Uterus (tissue), 3 donors: ENCODE measurements at regions not wholly inside any gene's neighbourhood (a gene's known extent, or its start where the extent isn't known, plus 50 kb on each side); places are given as distances from the start of the nearest gene placed in this dataset.

Experiments used
- DNase-seq, 2 donors: peaks; one replicate each; pipeline ENCODE4 v3.0.0-alpha.2; 2019 to 2020
- H3K27ac ChIP-seq, 2 donors: fragments of 200-600 bp; sonication (generic); 1 replicate in 1 of 2; 2 replicates in 1 of 2; pipeline ENCODE4 v1.5.1; 2016 to 2018
- H3K27me3 ChIP-seq, 2 donors: fragments of 200-600 bp; sonication (generic); one replicate each; pipeline ENCODE4 v1.5.1; 2018 to 2019; ENCODE audit warnings: control low read depth in 1 of 2
- H3K36me3 ChIP-seq, 2 donors: fragments of 200-600 bp; sonication (generic); one replicate each; pipeline ENCODE4 v1.5.1; 2019; ENCODE audit warnings: control low read depth in 1 of 2
- H3K4me1 ChIP-seq, 2 donors: fragments of 200-600 bp; sonication (generic); one replicate each; pipeline ENCODE4 v1.5.1; 2018 to 2019; ENCODE audit warnings: control low read depth in 1 of 2
- H3K4me3 ChIP-seq, 2 donors: fragments of 200-600 bp; sonication (generic); 1 replicate in 1 of 2; 2 replicates in 1 of 2; pipeline ENCODE4 v1.5.1; 2018 to 2019; ENCODE audit warnings: mild to moderate bottlenecking in 1 of 2
- H3K9me3 ChIP-seq, 2 donors: fragments of 200-600 bp; sonication (generic); one replicate each; pipeline ENCODE4 v1.5.1; 2019; ENCODE audit warnings: control low read depth in 1 of 2
- CTCF ChIP-seq, 4 experiments: fragments of 200-600 bp in 2 of 4; fragments of 450-650 bp in 2 of 4; sonication (generic) in 2 of 4; IDR thresholded peaks; one replicate each; pipeline ENCODE4 v1.5.1; 2016 to 2019; ENCODE audit warnings: antibody characterized with exemption in 4 of 4, mild to moderate bottlenecking in 2 of 4, moderate library complexity in 1 of 4
- POLR2A ChIP-seq, 2 donors: fragments of 450-650 bp; IDR thresholded peaks; one replicate each; pipeline ENCODE4 v1.6.1; 2016; ENCODE audit warnings: antibody characterized with exemption in 2 of 2, mild to moderate bottlenecking in 1 of 2, moderate library complexity in 1 of 2
- intact Hi-C: fragments of 100-400 bp; cut with DNase I; formaldehyde crosslinking; loops from one replicate; pipeline ENCODE4 v1.15.1; 2023; ENCODE audit warnings: low total_unique reads
- donor health status: DM: yes; HTN: yes; CAD: no.

- intact Hi-C loops = no loop called here
- TF ChIP-seq CTCF (IDR thresholded peaks at IDR 0.05) (no peak), POLR2A (IDR thresholded peaks at IDR 0.05) (no peak)
- H3K4me3 ChIP-seq = no peak overlapping the region
These were observed 368.3 kb upstream of the TMPRSS15 start for GRCh38 chr21:18771845-18772380.

GRCh38 chr21:18772404-18772803, 368.8 kb upstream of the TMPRSS15 start:
- Histone ChIP-seq H3K4me1 (no peaks in the 10 kb centered on the region), H3K36me3 (no peaks in the 10 kb centered on the region), H3K9me3 (no peaks in the 10 kb centered on the region), H3K27ac (no peak overlapping the region), H3K27me3 (no peaks in the 10 kb centered on the region), H3K4me3 (no peak overlapping the region)
- TF ChIP-seq CTCF (IDR thresholded peaks at IDR 0.05) (no peak), POLR2A (IDR thresholded peaks at IDR 0.05) (no peak)
- intact Hi-C loops = no loop called here
- DNase-seq = no peak

More at GRCh38 chr21:18771845-18772380, 368.3 kb upstream of the TMPRSS15 start:
- H3K27ac ChIP-seq = no peak overlapping the region
- DNase-seq = no peak
- no peaks in the 10 kb centered on the region for H3K4me1 ChIP-seq
- no peaks in the 10 kb centered on the region for H3K9me3 ChIP-seq
- H3K36me3 ChIP-seq = no peaks in the 10 kb centered on the region
- H3K27me3 ChIP-seq = no peaks in the 10 kb centered on the region

GRCh38 chr21:18772897-18773296, 369.3 kb upstream of the TMPRSS15 start:
- Histone ChIP-seq H3K4me1 (no peaks in the 10 kb centered on the region), H3K4me3 (no peak overlapping the region), H3K36me3 (no peaks in the 10 kb centered on the region), H3K27me3 (no peaks in the 10 kb centered on the region), H3K27ac (no peak overlapping the region), H3K9me3 (no peaks in the 10 kb centered on the region)
- no peak for DNase-seq
- intact Hi-C loops = no loop called here
- TF ChIP-seq POLR2A (IDR thresholded peaks at IDR 0.05) = no peak
- TF ChIP-seq CTCF (IDR thresholded peaks at IDR 0.05) = no peak

GRCh38 chr21:18776936-18777335, 373.4 kb upstream of the TMPRSS15 start:
- DNase-seq = no peak
- TF ChIP-seq CTCF (IDR thresholded peaks at IDR 0.05) = no peak
- no peak for TF ChIP-seq POLR2A (IDR thresholded peaks at IDR 0.05)
- Histone ChIP-seq H3K36me3 (no peaks in the 10 kb centered on the region), H3K9me3 (no peaks in the 10 kb centered on the region), H3K4me1 (no peaks in the 10 kb centered on the region), H3K27me3 (no peaks in the 10 kb centered on the region), H3K4me3 (no peak overlapping the region), H3K27ac (no peak overlapping the region)
- intact Hi-C loops = no loop called here

- H3K36me3 ChIP-seq = no peaks in the 10 kb centered on the region
- TF ChIP-seq POLR2A (IDR thresholded peaks at IDR 0.05) = no peak
- TF ChIP-seq CTCF (IDR thresholded peaks at IDR 0.05) = no peak
- H3K27me3 ChIP-seq = no peaks in the 10 kb centered on the region
- intact Hi-C loops = no loop called here
- no peak for DNase-seq
- H3K4me1 ChIP-seq = no peaks in the 10 kb centered on the region
- no peak overlapping the region for H3K27ac ChIP-seq
- no peaks in the 10 kb centered on the region for H3K9me3 ChIP-seq
- H3K4me3 ChIP-seq = no peak overlapping the region
These were observed 379.1 kb upstream of the TMPRSS15 start for GRCh38 chr21:18782721-18783120.
